GM21381 (cell line): ENCODE measurements at regions not wholly inside any gene's neighbourhood (a gene's known extent, or its start where the extent isn't known, plus 50 kb on each side); places are given as distances from the start of the nearest gene placed in this dataset.
A peak's percentile ranks its signal among the peaks of the same experiment; 100 is the strongest.

ENCODE experiments used
- ATAC-seq: cut with Tn5 transposase; IDR thresholded peaks from one replicate; pipeline ENCODE4 v1.9.1; 2021; ENCODE audit warnings: mild to moderate bottlenecking, moderate library complexity; ENCODE audit not compliant: unreplicated experiment

GRCh38 chr10:84994722-84995121, 666.3 kb downstream of the CCSER2 start:
- no peak for ATAC-seq

GRCh38 chr10:84996580-84996979, 668.2 kb downstream of the CCSER2 start:
- no peak for ATAC-seq

GRCh38 chr10:84997870-84998269, 669.5 kb downstream of the CCSER2 start:
- ATAC-seq: no peak

GRCh38 chr10:84999929-85000328, 671.5 kb downstream of the CCSER2 start:
- no peak for ATAC-seq

GRCh38 chr10:85003083-85003482, 674.7 kb downstream of the CCSER2 start:
- peak; percentile 66 for ATAC-seq

- no peak for ATAC-seq
Observed at GRCh38 chr10:85008488-85009184, 680.2 kb downstream of the CCSER2 start.

GRCh38 chr10:85012305-85012704, 683.9 kb downstream of the CCSER2 start:
- no peak for ATAC-seq

- no peak for ATAC-seq
Observed at GRCh38 chr10:85026878-85027467, 698.6 kb downstream of the CCSER2 start.

GRCh38 chr10:85032981-85033380, 704.6 kb downstream of the CCSER2 start:
- ATAC-seq: no peak

- no peak for ATAC-seq
Observed at GRCh38 chr10:85036661-85037060, 708.3 kb downstream of the CCSER2 start.

- ATAC-seq: no peak
Observed at GRCh38 chr10:85039311-85039710, 710.9 kb downstream of the CCSER2 start.

- no peak for ATAC-seq
Observed at GRCh38 chr10:85043207-85043606, 714.8 kb downstream of the CCSER2 start.

GRCh38 chr10:85045046-85045445, 716.7 kb downstream of the CCSER2 start:
- ATAC-seq: no peak

- no peak for ATAC-seq
Observed at GRCh38 chr10:85047170-85047834, 718.9 kb downstream of the CCSER2 start.

- no peak for ATAC-seq
Observed at GRCh38 chr10:85047979-85048378, 719.6 kb downstream of the CCSER2 start.

- ATAC-seq: no peak
Observed at GRCh38 chr10:85048644-85049043, 720.3 kb downstream of the CCSER2 start.

- no peak for ATAC-seq
Observed at GRCh38 chr10:85060944-85061343, 732.6 kb downstream of the CCSER2 start.

GRCh38 chr10:85061401-85061800, 733.0 kb downstream of the CCSER2 start:
- ATAC-seq: no peak

- no peak for ATAC-seq
Observed at GRCh38 chr10:85067955-85068354, 739.6 kb downstream of the CCSER2 start.

- no peak for ATAC-seq
Observed at GRCh38 chr10:85080934-85081333, 752.5 kb downstream of the CCSER2 start.

- no peak for ATAC-seq
Observed at GRCh38 chr10:85098835-85099521, 770.6 kb downstream of the CCSER2 start.

GRCh38 chr10:85100495-85100894, 772.1 kb downstream of the CCSER2 start:
- ATAC-seq: no peak
